Glutamatergic neuron (in vitro differentiated cells): ENCODE measurements at regions not wholly inside any gene's neighbourhood (a gene's known extent, or its start where the extent isn't known, plus 50 kb on each side); places are given as distances from the start of the nearest gene placed in this dataset.

ENCODE experiments used
- DNase-seq: peaks from one replicate; pipeline ENCODE4 v3.0.0; 2022
- H3K27ac Mint-ChIP-seq: one replicate; pipeline ENCODE4 v1.8.0; 2020; ENCODE audit warnings: mild to moderate bottlenecking, mixed read lengths, inconsistent platforms; ENCODE audit not compliant: unreplicated experiment
- H3K27me3 Mint-ChIP-seq: one replicate; pipeline ENCODE4 v1.8.0; 2020; ENCODE audit warnings: mild to moderate bottlenecking, moderate library complexity, mixed read lengths, inconsistent platforms; ENCODE audit not compliant: unreplicated experiment
- H3K36me3 Mint-ChIP-seq: one replicate; pipeline ENCODE4 v1.8.0; 2020; ENCODE audit warnings: mild to moderate bottlenecking, mixed read lengths, inconsistent platforms; ENCODE audit not compliant: unreplicated experiment
- H3K4me1 Mint-ChIP-seq: one replicate; pipeline ENCODE4 v1.8.0; 2020; ENCODE audit warnings: mild to moderate bottlenecking, low read depth, mixed read lengths, inconsistent platforms; ENCODE audit not compliant: unreplicated experiment
- H3K4me3 Mint-ChIP-seq: one replicate; pipeline ENCODE4 v1.8.0; 2020; ENCODE audit warnings: mild to moderate bottlenecking, mixed read lengths, inconsistent platforms; ENCODE audit not compliant: unreplicated experiment
- H3K9me3 Mint-ChIP-seq: one replicate; pipeline ENCODE4 v1.8.0; 2020; ENCODE audit warnings: mild to moderate bottlenecking, moderate library complexity, mixed read lengths, inconsistent platforms; ENCODE audit not compliant: unreplicated experiment
- TF ChIP-seq, protein P1 (sequence below): fragments of 200-600 bp; sonication (generic); IDR thresholded peaks from one replicate; pipeline ENCODE4 v1.5.0; 2021; ENCODE audit not compliant: partially characterized antibody, unreplicated experiment

DNA sequence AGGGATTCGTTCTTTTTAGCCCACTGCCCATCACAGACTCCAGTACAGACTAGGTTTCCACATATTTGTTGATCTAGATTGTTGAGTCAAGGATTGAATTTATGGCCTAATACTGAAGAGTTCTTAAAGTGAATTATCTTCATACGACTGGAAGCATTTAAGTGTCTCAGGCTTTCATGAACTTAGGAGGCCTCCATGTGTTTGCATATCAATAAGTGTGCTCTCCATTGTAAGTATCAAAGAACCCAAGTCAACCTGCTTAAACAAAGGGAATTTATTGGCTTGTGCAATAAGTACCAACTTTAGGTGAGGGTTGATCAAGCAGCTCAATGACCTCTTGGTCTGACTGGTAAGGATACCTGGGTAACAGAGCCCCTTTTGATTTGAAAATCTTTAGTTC lies 382.1 kb downstream of the PDCD6IP start:
- DNase-seq = no peak
- no peak overlapping the region for H3K4me3 Mint-ChIP-seq

DNA sequence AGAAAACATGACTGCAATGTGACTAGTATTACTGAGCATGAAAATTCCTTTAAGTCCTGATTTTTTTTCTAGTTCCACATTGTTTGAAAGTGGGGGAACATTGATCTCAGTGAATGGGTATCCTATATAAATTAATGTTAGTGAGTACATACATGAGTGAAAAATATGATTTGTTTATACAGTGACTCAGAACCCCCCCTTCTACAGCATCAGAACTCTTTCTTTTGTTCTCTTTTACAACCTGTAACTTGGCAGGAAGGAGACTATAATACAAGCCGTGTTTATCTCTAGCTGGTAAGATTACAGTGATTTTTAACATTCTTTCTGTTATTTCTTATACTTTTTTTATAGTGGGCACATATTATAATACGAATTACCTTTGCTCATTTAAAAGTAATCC lies 384.7 kb downstream of the PDCD6IP start:
- Mint-ChIP-seq H3K4me3 (no peak overlapping the region), H3K27ac (no peak overlapping the region), H3K36me3 (no peaks in the 10 kb centered on the region), H3K9me3 (no peaks in the 10 kb centered on the region), H3K27me3 (no peaks in the 10 kb centered on the region), H3K4me1 (no peaks in the 10 kb centered on the region)
- DNase-seq = no peak
- TF ChIP-seq, protein P1, sequence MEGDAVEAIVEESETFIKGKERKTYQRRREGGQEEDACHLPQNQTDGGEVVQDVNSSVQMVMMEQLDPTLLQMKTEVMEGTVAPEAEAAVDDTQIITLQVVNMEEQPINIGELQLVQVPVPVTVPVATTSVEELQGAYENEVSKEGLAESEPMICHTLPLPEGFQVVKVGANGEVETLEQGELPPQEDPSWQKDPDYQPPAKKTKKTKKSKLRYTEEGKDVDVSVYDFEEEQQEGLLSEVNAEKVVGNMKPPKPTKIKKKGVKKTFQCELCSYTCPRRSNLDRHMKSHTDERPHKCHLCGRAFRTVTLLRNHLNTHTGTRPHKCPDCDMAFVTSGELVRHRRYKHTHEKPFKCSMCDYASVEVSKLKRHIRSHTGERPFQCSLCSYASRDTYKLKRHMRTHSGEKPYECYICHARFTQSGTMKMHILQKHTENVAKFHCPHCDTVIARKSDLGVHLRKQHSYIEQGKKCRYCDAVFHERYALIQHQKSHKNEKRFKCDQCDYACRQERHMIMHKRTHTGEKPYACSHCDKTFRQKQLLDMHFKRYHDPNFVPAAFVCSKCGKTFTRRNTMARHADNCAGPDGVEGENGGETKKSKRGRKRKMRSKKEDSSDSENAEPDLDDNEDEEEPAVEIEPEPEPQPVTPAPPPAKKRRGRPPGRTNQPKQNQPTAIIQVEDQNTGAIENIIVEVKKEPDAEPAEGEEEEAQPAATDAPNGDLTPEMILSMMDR = no peak

More for the DNA sequence above, 382.1 kb downstream of the PDCD6IP start:
- Mint-ChIP-seq H3K27me3 (no peaks in the 10 kb centered on the region), H3K4me1 (no peaks in the 10 kb centered on the region), H3K9me3 (no peaks in the 10 kb centered on the region), H3K27ac (no peak overlapping the region), H3K36me3 (no peaks in the 10 kb centered on the region)
- TF ChIP-seq, protein P1 = no peak

DNA sequence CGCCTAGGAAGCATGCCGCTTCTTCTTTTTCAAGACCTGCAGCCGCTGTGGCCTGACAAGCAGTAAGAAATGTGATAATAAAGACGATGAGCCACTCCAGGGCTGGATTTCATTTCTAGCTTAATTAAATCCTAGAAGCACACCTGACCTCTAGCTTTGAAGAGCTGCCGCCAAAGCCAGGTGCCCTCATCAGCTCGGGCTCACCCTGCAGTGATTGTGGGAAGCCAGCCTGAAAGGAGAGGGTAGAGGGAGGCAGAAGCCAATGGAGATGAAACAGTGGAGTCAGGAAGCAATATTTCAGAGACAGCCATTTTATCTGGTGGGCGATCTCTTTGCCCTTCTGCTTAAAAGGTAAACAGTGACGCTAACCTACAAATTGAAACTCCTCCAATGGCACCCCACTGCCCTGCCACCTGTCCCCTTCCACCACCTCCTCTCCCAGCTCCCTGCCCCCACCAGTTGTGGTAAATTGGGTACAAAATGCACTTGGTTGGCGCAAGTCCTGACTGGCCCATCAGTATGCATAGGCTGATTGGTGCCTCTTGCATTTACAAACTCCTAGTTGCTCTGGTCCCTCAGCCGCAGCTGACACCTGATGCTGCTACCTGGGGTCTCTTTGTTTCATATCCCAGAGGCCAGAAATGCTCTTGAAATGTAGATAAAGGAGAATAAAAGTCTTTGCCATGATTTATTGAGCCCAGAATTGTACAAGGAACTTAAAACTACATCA lies 385.3 kb downstream of the PDCD6IP start:
- no peak for DNase-seq
- no peak overlapping the region for H3K27ac Mint-ChIP-seq

DNA sequence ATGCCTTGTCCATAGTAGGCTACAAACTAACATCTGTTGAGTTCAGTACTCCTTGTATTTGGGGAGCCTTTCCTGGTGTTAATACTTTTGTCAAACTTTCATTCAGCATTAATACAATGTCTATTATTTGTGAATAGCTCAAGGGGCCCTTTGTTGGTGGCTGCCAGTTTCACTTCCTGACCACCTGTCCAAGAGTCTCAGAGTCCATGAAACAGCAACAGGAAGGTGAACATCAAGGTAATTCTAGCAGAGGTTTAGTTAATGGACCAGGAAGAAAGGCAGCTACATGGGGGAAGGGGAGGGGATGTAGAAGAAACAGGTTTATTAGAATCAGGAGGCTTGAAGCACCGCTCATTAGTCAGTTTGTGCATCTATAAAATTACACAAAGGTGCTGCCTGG lies 386.9 kb downstream of the PDCD6IP start:
- TF ChIP-seq, protein P1 = no peak
- no peak overlapping the region for H3K4me3 Mint-ChIP-seq
- DNase-seq = no peak

More for the DNA sequence above, 385.3 kb downstream of the PDCD6IP start:
- Mint-ChIP-seq H3K9me3 (no peaks in the 10 kb centered on the region), H3K27me3 (no peaks in the 10 kb centered on the region), H3K4me1 (no peaks in the 10 kb centered on the region), H3K4me3 (no peak overlapping the region), H3K36me3 (no peaks in the 10 kb centered on the region)
- TF ChIP-seq, protein P1 = no peak

DNA sequence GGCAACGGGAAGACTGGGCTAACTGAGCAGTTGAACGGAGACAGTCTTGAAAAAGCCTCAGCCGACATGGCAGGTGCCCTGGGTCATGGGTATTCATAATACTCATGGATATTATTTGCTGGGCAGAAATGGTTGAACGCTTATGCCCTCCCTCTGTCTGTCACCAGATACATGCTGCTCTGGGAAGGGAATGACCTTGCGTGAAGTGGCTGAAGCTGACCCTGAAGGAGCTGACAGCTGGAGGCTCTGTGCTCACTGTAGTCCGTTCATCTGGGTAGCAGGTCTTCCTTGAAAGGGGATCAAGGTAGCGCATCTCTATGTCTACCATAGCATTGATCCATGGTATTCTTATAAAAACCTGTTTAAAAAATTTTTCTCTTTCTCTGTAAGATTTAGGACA lies 390.7 kb downstream of the PDCD6IP start:
- H3K36me3 Mint-ChIP-seq = no peaks in the 10 kb centered on the region
- no peaks in the 10 kb centered on the region for H3K27me3 Mint-ChIP-seq
- H3K27ac Mint-ChIP-seq = no peak overlapping the region
- TF ChIP-seq, protein P1 = no peak
- H3K4me1 Mint-ChIP-seq = peaks cover 9% of the 10 kb centered on the region
- H3K4me3 Mint-ChIP-seq = no peak overlapping the region
- no peak for DNase-seq
- no peaks in the 10 kb centered on the region for H3K9me3 Mint-ChIP-seq

More for the DNA sequence above, 386.9 kb downstream of the PDCD6IP start:
- H3K4me1 Mint-ChIP-seq = no peaks in the 10 kb centered on the region
- H3K36me3 Mint-ChIP-seq = no peaks in the 10 kb centered on the region
- no peaks in the 10 kb centered on the region for H3K27me3 Mint-ChIP-seq
- H3K9me3 Mint-ChIP-seq = no peaks in the 10 kb centered on the region
- H3K27ac Mint-ChIP-seq = no peak overlapping the region
